GM03348 (cell line): ENCODE measurements at regions not wholly inside any gene's neighbourhood (a gene's known extent, or its start where the extent isn't known, plus 50 kb on each side); places are given as distances from the start of the nearest gene placed in this dataset.
"Not testable (repeated sequence)": the region's sequence is repeated elsewhere in the genome, so short reads cannot be mapped to it uniquely, and the experiment has no call there.

ENCODE experiments used
- DNase-seq: peaks from one replicate; pipeline ENCODE4 v3.0.0; 2012; ENCODE audit warnings: low spot score

DNA sequence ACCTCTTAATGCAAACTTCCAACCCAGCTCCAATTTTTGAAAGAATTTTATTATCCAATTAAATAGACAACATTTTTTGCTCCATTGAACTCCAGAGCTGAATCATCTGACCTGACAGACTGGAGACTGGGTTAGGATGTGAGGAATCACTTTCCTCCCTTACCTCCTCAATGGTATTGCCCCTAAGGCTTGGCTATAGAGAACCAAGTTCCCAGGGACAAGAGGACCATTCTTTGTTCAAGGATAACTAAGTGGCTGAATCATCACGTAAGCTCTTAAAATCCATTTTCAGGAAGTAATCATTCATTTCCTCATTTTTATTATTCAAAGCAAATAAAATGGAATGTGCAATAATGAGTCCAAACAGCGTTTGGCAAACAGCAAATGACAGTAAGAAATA lies 335.1 kb downstream of the GATA3 start:
- DNase-seq = no peak

DNA sequence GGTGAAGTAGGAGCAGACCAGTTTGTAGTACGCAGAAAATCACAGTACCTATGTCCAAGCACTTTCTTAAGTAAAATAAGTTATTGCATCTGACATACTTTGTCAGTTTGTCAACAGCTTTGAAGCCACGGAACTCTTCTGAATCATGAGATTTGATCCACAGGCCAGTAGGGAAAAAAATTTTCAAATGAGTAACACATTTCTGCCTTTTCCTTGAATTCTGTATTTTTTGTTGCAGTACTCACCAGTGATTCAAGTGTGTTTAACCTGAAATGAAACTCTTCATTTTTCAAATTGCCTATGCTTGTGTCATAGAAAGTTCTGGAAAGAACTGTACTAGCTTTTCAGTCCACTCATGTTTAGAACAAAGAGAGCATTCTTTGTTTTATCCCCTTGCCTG lies 337.7 kb downstream of the GATA3 start:
- DNase-seq = peak; percentile 12

DNA sequence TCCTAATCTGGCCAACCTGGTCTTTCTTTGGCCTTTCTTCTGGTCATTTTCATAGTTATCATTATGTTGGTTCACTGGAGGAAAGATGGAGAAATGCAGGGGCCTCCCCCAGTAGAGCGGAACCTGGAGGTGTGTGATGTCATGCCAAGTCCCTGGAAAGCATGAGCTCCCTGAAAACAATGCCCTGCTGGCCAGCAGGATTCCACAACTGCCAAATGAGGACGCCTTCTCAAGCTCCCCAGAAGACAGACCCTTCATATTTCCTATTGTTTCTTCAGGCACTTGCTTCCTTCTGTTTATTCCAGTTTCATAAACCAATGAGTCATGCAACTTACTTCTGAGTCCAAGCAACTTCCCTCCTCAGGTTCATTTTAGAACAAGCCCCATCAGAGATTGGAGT lies 339.0 kb downstream of the GATA3 start:
- no peak for DNase-seq

DNA sequence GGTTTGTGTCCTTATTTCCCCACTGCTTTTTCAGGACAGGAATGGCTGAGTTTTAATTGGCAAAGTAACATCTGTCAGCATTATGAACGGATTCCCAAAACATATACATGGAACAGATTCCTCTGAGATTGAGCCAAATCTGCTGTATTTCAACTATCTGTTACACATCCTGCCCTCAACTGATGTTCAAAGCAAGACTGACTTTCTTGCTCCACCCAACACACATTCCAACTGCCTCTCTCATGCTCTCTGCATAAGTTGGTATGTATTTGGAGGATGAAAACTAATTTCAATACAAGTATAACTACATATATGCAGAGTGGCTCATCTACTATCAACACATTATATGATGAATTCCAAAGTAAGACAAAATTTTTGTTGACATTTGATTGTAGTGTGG lies 342.2 kb downstream of the GATA3 start:
- peak; percentile 30 for DNase-seq

DNA sequence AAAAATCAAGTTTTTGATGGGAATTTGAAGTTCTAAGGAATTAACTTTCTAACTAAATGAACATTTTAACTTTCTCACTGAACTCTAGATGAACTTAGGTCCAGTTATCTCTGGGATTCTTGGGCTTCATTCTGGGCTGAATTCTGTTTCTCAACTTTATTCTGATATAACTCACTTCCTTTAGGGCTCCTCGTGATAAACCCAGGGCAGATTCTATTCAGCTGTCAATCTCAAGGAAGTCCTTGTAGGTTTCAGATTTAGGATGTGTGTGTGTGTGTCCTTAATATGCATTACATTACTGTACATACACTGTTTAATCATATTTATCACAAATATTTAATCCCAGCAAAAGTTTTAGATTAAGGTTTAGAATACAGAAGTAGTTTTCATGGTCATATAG lies 344.3 kb downstream of the GATA3 start:
- DNase-seq = no peak

DNA sequence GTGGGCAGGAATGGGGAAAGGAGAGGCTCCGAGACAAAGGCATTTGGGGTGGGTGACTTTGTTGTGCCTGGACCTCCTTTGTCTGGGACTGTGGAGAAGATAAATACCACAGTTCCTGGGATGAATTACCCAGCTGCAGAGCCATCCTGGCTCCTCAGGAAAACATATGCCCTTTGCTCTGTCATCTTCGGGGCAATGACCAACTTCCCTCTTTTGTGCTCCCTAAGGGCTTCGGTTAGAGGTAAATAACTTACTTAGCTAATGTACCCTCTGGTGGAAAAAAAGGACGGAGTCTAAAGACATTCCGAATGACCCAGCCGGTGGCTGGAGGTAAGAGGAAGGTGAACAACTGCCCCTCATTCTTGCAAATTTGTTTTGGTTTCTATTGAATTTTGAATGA lies 345.7 kb downstream of the GATA3 start:
- no peak for DNase-seq

DNA sequence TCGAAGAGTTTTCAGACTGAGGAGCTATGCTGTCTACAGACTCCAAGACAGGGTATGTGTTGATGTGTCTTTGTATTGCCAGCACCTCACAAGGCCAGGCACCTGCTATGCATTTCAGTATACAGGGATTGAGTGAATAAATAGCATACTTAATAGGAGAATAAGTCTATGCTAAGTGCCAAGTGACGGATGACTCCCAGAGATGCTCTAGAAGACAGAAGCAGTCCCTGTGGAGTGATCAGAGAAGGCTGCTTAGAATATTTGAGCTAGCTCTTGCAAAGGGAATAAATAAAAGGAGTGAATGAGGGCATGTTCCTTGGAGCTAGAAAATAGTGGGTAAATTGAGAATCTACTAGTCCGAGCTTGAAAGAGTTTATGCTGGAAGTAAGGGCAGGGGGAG lies 346.4 kb downstream of the GATA3 start:
- no peak for DNase-seq

DNA sequence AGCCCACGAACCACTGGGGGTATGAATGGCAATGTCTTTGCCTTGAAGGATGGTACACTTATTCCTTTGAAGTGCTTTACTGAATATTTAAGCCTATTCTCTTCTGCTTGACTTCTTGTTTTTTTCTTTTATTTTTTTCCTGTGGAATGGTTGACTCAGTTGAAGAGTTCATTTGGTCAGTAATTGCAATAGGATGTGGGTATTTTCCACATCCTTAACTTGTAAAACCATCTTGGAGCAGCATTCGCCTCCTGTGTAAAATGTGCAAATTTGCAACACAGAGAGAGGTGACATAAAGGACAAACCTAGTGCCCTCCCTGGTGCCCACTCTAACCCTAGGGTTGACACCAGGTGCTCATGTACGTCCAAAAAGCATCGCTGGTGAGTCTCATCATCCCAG lies 347.0 kb downstream of the GATA3 start:
- DNase-seq = no peak

DNA sequence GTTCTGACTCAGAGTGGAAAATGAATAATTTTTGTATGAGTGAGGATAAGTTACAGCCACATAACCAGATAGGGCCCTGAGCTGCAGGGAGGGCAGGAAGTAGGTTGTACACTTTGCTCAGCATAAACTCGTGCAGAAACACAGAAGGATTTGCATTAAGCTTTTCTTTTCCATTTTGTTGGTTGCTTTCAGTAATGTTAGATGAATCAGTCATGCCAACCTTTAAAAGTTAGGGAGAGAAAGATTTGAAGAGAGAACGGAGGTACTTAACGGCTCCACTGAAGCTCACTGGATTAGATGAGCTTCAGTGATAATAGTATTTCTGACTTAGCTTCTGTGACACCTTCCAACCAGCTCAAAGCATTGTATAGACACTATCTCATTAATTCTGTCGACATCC lies 348.1 kb downstream of the GATA3 start:
- DNase-seq = no peak

DNA sequence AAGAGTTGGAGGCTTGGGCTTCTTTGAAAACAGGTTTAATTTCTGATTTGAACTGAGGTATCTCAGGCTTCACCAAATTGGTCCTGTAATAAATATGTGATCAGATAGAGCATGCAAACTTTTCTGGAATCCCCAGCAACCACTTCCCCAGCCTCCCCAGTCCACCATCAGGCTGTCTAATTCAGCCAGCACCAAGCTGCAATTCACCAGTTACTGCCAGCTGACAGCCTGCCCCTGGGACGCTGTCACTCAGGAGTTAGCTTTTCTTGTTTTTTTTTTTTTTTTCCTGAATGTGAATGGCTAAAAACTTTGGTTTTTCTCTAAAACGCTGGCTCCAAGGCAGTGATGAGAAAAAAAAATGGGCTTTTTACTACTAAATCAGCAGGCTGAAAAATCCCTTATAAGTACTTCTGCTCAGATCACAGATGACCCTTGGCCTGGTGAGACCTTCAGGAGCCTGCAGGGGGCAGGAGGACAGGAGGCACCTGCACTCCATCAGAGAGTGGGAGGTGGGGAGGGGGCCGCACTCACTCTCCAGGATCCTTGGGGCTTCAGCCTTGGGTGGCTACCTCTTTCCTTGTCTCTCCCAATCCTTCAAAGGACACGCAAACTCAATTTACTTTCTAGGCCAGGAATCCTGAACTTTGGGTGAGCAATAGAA lies 349.4 kb downstream of the GATA3 start:
- no peak for DNase-seq

DNA sequence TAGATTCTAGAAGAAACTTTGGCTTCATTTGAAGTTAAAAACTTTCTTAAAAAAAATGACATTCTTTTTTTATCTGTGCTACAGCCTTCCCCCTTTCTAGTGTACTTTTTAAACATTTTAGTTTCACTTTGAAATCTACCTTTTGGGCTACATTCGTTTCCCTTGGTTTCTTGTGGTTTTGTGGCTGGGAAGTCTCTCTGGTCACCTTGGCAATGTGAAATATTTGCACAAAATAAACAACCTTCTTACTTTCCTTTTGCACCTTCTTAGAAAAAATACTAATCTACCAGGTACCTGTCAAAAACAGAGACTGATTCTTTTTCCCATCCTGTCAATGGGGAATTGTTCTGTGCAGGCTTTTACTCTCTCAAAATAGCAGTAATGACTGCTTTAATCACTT lies 350.2 kb downstream of the GATA3 start:
- DNase-seq = no peak

DNA sequence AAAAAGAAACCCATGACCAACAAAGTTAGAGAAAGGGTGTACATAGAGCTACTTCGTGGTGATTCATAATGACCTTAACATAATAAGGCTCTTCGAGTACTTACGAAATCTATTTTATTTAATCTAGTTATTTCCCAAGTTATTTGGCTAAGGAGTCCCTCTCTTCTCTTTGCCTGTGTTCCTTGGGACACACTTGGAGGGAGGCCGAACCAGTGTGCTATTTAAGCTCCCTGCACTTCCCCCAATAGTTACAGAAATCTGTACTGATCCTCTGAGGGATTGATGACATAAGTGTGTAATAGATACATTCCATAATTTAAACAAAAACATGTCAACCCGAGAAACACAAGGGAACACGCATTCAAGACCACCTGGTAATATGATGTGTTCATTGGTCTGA lies 351.1 kb downstream of the GATA3 start:
- DNase-seq = no peak

DNA sequence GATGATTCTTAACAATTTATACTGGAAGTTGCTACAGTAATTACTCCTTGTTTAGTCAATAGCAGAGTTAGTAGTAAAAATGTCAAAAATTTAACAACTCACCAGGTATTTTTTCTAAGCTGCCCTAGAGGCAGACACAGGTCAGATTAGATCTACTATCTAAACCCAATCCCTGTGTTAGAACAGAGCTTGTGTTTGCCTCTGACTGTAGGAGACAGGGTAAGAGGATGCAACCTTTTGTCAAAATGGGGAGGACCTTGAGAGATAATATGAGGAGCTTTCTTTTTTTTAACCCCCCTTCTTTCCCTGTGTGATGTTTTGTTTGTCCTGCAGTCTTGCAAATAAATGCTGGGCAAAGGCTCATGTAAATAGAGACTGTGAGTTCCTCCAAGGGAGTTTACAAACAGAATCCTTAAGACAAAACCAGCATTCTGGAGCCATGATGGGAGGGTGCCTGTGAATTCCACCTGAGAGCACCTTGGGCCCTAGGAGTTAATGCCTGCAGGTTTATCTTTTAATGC lies 353.1 kb downstream of the GATA3 start:
- no peak for DNase-seq

DNA sequence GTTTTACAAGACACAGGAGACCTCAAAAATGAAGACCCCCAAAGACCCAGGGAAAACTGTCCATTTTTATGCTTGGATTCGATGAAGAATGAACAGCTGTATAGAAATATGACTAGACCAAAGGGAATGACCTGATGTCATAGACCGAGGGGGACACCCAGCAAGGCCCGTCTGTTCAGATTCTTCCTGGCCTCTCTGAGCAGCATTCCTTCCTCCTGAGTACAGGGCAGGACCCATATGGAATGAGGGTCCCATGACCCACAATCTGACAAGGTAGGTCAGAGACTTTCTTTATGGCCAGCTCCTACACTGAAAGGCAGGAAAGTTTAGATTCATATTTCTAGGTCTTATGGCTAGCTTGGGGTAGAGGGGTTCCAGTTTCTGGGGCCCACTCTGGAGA lies 356.0 kb downstream of the GATA3 start:
- no peak for DNase-seq

DNA sequence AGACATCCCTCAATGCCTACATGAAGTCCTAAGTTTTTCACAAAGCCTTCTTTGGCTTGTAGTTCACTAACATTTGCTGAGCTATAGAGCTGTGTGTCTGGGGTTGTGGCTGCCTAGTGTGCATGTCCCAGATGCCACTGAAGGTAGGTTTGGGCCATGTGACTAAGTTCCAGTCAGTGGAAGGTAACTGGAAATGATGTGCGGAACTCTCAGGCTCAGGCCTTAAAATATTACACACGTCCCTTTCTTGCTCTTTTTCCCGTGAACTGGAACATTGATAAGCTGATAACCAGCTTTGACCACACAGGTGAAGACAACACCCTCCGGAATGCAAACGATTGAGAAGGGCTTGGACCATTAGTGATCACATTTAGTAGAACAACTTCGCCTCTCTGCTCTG lies 358.1 kb downstream of the GATA3 start:
- no peak for DNase-seq

DNA sequence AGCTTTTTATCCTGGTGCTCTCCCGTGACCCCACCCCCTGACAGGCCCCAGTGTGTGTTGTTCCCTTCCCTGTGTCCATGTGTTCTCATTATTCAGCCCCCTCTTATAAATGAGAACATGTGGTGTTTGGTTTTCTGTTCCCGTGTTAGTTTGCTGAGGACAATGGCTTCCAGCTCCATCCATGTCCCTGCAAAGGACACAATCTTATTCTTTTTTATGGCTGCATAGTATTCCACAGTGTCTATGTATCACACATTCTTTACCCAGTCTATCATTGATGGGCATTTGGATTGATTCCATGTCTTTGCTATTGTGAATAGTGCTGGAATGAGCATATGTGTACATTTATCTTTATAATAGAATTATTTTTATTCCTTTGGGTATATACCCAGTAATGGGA lies 360.5 kb downstream of the GATA3 start:
- not testable (repeated sequence) for DNase-seq

DNA sequence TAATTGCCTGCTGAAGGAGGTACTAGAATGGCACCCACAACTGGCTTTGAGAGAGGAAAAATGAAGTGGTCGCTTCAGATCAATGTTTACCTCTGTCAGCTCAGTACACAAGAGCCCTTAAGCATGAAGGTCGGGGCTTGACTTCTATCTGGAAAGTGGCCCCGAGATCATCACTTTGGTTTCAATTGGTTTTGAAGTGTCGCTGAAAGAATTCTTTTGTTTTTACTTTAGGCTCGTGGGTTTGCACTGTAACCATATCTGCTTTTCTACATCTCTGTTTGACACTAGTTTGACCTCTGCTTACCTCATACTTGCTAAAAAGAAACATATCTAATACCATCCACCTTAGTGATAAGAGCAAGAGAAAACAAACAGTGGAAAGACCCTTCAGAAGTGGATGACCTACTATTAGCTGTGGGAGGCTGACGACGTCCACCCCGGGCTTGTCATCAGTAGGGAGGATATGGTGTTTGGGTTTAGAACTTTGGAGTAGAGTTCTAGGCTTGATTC lies 361.8 kb downstream of the GATA3 start:
- no peak for DNase-seq

DNA sequence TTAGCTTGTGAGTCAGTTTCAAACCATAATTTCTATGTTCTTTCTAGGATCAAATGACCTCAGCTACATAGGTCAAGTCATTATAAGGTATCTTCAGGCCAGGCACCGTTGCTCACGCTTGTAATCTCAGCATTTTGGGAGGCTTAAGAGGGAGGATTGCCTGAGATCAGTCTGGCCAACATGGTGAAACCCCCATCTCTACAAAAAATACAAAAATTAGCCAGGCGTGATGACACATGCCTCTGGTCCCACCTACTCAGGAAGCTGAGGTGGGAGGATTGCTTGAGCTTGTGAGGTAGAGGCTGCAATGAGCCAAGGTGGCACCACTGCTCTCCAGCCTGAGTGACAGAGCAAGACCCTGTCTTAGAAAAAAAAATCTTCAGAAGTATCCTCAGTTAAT lies 362.3 kb downstream of the GATA3 start:
- DNase-seq = no peak

DNA sequence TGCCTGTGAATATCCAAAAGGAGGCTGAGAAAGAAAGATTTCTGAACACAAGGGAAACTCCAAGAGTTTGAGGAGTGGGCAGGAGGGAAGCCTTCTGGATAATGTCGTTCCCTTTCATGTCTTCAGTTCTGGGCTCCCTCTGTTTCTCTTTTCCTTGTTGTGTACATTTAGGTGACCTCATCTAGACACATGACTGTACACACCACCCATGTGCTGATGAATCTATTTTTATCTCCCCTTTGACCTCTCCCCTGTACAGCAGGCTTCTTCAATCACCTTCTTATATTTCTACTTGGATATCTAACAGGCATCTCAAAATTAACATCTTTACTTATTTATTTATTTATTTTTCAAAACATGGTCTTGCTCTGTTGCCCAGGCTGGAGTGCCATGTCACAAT lies 363.1 kb downstream of the GATA3 start:
- DNase-seq = no peak

DNA sequence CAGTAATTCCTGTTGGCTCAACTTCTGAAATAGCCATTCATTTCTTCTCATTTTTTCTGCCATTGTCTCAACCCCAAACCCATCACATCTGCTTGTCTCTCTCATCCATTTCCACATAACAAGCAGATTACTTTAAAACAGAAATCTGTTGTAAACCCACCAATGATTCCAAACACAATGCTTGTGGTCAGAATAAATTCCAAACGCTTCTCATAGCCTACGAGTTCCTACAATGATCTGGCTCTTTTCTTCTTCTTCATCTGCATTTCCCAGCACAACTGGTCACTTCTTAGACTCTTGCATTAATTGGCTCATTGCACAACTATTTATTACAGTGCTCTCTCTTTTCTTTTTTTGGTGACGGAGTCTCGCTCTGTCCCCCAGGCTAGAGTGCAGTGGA lies 364.1 kb downstream of the GATA3 start:
- peak; percentile 37 for DNase-seq

DNA sequence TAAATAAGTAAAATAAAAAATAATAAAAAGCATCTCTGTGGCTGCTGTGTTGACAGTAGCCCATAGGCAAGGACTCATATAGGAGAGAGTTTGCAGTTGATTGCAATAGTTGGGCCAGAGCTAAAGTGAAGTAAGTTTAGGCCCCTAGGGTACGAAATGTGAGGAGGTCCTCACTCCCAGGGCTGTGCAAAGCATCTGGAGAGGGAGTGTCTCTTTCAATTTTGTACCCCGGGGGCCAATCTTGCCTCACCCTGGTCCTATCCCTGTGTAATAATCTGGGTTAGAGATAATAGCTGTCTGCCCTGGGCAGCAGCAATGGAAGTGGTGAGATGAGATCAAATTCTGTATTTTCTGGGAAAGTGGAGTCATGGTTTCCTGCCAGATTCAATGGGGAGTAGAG lies 365.7 kb downstream of the GATA3 start:
- DNase-seq = no peak

DNA sequence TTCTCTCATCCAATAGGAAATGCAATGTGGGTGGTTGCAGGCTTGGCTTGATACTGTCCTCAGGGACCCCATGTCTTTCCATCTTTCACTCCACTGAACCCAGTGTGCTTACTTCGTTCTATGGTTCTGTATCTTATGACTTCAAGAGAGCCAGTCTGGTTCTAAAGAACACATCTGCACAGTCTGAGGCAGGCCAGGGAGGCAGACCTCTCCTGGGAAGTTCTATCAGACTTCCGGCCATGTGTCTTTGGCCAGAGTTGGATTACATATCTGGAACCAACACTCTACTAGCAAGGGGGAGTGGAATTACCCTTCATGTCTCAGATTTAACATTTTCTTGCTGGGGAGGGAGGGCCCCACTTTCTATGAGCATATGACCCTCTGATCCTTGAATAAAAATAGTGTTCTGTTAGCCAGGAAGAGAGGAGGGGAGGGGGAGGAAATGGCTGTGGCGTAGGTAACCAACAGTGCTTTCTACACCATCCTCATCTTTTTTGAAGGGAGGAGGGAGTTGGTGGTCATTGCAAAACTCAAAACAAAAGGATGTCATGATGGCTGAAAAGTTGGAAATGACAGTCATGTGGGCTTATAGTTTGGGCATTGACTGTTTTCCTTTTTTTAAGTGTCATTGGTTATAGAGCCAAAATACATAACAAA lies 370.2 kb downstream of the GATA3 start:
- DNase-seq = no peak

DNA sequence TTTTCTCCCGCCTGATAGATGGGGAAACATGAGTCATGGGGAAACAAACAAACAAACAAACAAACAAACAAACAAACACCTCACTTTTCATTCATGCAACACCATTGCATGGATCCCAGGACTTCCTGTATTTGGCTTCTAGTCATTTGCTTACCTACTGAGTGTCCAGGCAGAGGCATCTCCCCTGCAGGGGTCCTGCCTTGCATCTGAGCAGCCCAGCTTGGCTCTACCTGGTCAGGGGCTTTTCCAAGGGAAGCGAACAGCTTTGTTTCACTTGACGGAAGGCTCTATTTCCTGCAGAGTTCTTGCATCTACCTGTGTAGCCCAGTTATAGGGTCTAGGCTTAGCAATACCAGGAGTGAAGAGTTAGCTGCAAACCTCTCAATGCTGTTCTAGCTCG lies 374.2 kb downstream of the GATA3 start:
- DNase-seq = no peak

DNA sequence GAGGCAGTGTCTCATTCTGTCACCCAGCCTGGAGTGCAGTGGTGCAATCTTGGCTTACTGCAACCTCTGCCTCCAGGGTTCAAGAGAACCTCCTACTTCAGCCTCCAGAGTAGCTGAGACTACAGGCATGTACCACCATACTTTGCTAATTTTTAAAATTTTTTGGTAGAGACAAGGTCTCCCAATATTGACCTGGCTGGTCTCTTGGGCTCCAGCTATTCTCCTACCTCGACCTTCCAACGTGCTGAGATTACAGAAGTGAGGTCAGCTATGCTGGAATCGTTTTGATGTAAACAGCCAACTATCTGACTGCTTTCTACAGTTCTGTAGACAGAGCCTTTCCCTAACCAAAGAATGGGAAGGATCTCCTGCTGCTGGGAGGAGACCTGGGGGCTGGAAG lies 375.8 kb downstream of the GATA3 start:
- no peak for DNase-seq
